HEK293 (cell line): ENCODE measurements at regions not wholly inside any gene's neighbourhood (a gene's known extent, or its start where the extent isn't known, plus 50 kb on each side); places are given as distances from the start of the nearest gene placed in this dataset.

Source experiments
- CTCF ChIA-PET: fragments of 350-600 bp; formaldehyde crosslinking; extraction: SDS; loops from one replicate; lab custom pipeline; 2021; ENCODE audit warnings: antibody characterized with exemption; lab: Yijun Ruan, JAX
- POLR2A ChIA-PET: fragments of 300-600 bp; formaldehyde crosslinking; extraction: SDS; loops from one replicate; lab custom pipeline; 2020; ENCODE audit warnings: antibody characterized with exemption, inconsistent platforms; lab: Yijun Ruan, JAX
- H3K27ac ChIP-seq: fragments of 200-500 bp; sonication (Bioruptor generic); 2 replicates; pipeline ENCODE4 v1.5.1; 2014; ENCODE audit warnings: low read depth, low read length, control low read depth, inconsistent platforms; ENCODE audit errors: extremely low read depth
- H3K36me3 ChIP-seq, 2 experiments: fragments of 200-500 bp in 1 of 2; sonication (Bioruptor generic) in 1 of 2; 1 replicate in 1 of 2; 2 replicates in 1 of 2; pipeline ENCODE4 v1.5.1; 2014 to 2017; ENCODE audit warnings: inconsistent platforms in 2 of 2, low read length in 2 of 2; ENCODE audit not compliant: control insufficient read depth in 2 of 2, insufficient read depth in 1 of 2
- H3K4me1 ChIP-seq: fragments of 200-500 bp; sonication (Bioruptor generic); 2 replicates; pipeline ENCODE4 v1.5.1; 2014; ENCODE audit warnings: mild to moderate bottlenecking, low read length, inconsistent platforms; ENCODE audit not compliant: control insufficient read depth, insufficient read depth
- H3K4me3 ChIP-seq: 2 replicates; pipeline ENCODE4 v1.5.1; 2011; ENCODE audit warnings: low read depth, mild to moderate bottlenecking, control low read depth, low read length, moderate library complexity
- H3K9me3 ChIP-seq: fragments of 200-500 bp; sonication (Bioruptor generic); 2 replicates; pipeline ENCODE4 v1.5.1; 2014; ENCODE audit warnings: low read depth, low read length, inconsistent platforms; ENCODE audit not compliant: control insufficient read depth, insufficient read depth
- EGR2 ChIP-seq: fragments of 450-650 bp; formaldehyde crosslinking; IDR thresholded peaks from 2 replicates; pipeline ENCODE4 v1.5.1; 2016; ENCODE audit warnings: low read depth, missing biosample characterization, missing genetic modification characterization
- OSR2 ChIP-seq: fragments of 450-650 bp; formaldehyde crosslinking; IDR thresholded peaks from 2 replicates; pipeline ENCODE4 v1.5.1; 2016; ENCODE audit warnings: missing biosample characterization, missing genetic modification characterization
- REPIN1 ChIP-seq: fragments of 450-650 bp; formaldehyde crosslinking; IDR thresholded peaks from 2 replicates; pipeline ENCODE4 v1.5.1; 2017; ENCODE audit warnings: missing biosample characterization, missing genetic modification characterization, low read depth
- WT1 ChIP-seq: fragments of 450-650 bp; formaldehyde crosslinking; IDR thresholded peaks from 2 replicates; pipeline ENCODE4 v1.5.1; 2016; ENCODE audit warnings: missing biosample characterization, missing genetic modification characterization
- ZBTB48 ChIP-seq: fragments of 450-650 bp; formaldehyde crosslinking; IDR thresholded peaks from 2 replicates; pipeline ENCODE4 v1.5.1; 2016; ENCODE audit warnings: missing biosample characterization, missing genetic modification characterization
- ZEB2 ChIP-seq: fragments of 450-650 bp; formaldehyde crosslinking; IDR thresholded peaks from 2 replicates; pipeline ENCODE4 v1.5.1; 2016; ENCODE audit warnings: missing biosample characterization, missing genetic modification characterization
- ZFP37 ChIP-seq: fragments of 450-650 bp; formaldehyde crosslinking; IDR thresholded peaks from 2 replicates; pipeline ENCODE4 v1.5.1; 2016; ENCODE audit warnings: missing biosample characterization, missing genetic modification characterization
- ZNF114 ChIP-seq: fragments of 450-650 bp; formaldehyde crosslinking; IDR thresholded peaks from 2 replicates; pipeline ENCODE4 v1.5.0; 2017; ENCODE audit warnings: missing biosample characterization, missing genetic modification characterization
- ZNF132 ChIP-seq: fragments of 450-650 bp; formaldehyde crosslinking; IDR thresholded peaks from 2 replicates; pipeline ENCODE4 v1.5.1; 2017; ENCODE audit warnings: missing biosample characterization, missing genetic modification characterization, borderline replicate concordance
- ZNF202 ChIP-seq: fragments of 450-650 bp; formaldehyde crosslinking; IDR thresholded peaks from 2 replicates; pipeline ENCODE4 v1.5.1; 2016; ENCODE audit warnings: missing biosample characterization, missing genetic modification characterization, borderline replicate concordance
- ZNF292 ChIP-seq: fragments of 450-650 bp; formaldehyde crosslinking; IDR thresholded peaks from 2 replicates; pipeline ENCODE4 v1.5.1; 2016; ENCODE audit warnings: low read depth, missing biosample characterization, missing genetic modification characterization, borderline replicate concordance
- ZNF324 ChIP-seq: fragments of 450-650 bp; formaldehyde crosslinking; IDR thresholded peaks from 2 replicates; pipeline ENCODE4 v1.5.1; 2016; ENCODE audit warnings: missing biosample characterization, missing genetic modification characterization
- ZNF416 ChIP-seq: fragments of 450-650 bp; formaldehyde crosslinking; IDR thresholded peaks from 2 replicates; pipeline ENCODE4 v1.5.1; 2016; ENCODE audit warnings: missing biosample characterization, missing genetic modification characterization
- ZNF423 ChIP-seq: fragments of 450-650 bp; formaldehyde crosslinking; IDR thresholded peaks from 2 replicates; pipeline ENCODE4 v1.5.1; 2016; ENCODE audit warnings: missing biosample characterization, missing genetic modification characterization
- ZNF48 ChIP-seq: fragments of 450-650 bp; formaldehyde crosslinking; IDR thresholded peaks from 2 replicates; pipeline ENCODE4 v1.5.1; 2016; ENCODE audit warnings: missing biosample characterization, missing genetic modification characterization
- ZNF510 ChIP-seq: fragments of 450-650 bp; formaldehyde crosslinking; IDR thresholded peaks from 2 replicates; pipeline ENCODE4 v1.5.1; 2018; ENCODE audit warnings: mild to moderate bottlenecking, missing genetic modification characterization, missing biosample characterization; ENCODE audit not compliant: insufficient replicate concordance
- ZNF549 ChIP-seq: fragments of 450-650 bp; IDR thresholded peaks from 2 replicates; pipeline ENCODE4 v1.5.1; 2018; ENCODE audit warnings: missing biosample characterization, missing genetic modification characterization, mild to moderate bottlenecking, inconsistent platforms, moderate library complexity
- ZNF621 ChIP-seq: fragments of 450-650 bp; formaldehyde crosslinking; IDR thresholded peaks from 2 replicates; pipeline ENCODE4 v1.5.1; 2017; ENCODE audit warnings: missing biosample characterization, missing genetic modification characterization
- TF ChIP-seq, protein P1 (sequence below): fragments of 450-650 bp; formaldehyde crosslinking; IDR thresholded peaks from 2 replicates; pipeline ENCODE4 v1.5.1; 2016; ENCODE audit warnings: missing biosample characterization, missing genetic modification characterization
- TF ChIP-seq, protein P2 (sequence below): sonication (generic); formaldehyde crosslinking; IDR thresholded peaks from 2 replicates; pipeline ENCODE4 v1.8.1; 2022; ENCODE audit warnings: mild to moderate bottlenecking, moderate library complexity, missing genetic modification reagents
- TF ChIP-seq, protein P3 (sequence below): fragments of 450-650 bp; formaldehyde crosslinking; IDR thresholded peaks from 2 replicates; pipeline ENCODE4 v1.5.1; 2016; ENCODE audit warnings: missing biosample characterization, missing genetic modification characterization

DNA sequence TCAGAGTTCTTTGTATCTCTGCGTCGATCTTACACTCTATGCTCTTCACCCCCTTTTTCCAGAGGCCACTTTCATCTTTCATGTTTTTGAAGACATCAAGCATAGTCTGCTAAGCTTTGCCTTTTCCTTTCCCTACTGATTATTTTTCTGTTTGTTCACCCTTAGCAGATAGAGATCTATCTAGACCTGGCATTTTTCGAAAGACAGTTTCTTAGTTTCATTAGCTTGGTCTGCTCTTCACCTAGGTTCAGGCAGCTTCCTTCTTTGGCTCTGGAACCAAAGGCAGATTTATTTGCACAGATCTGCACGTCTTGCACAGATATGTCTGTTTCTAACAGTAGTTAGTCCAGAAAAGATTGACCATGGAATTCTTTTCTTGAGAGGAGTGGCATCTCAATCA lies 122.7 kb upstream of the HS3ST5 start (continued):
- TF ChIP-seq ZNF292 (tag by site-specific recombination) (no peak), ZNF132 (tag by site-specific recombination) (no peak), ZNF423 (tag by site-specific recombination) (no peak), ZNF416 (tag by site-specific recombination) (no peak)
- TF ChIP-seq, protein P1, sequence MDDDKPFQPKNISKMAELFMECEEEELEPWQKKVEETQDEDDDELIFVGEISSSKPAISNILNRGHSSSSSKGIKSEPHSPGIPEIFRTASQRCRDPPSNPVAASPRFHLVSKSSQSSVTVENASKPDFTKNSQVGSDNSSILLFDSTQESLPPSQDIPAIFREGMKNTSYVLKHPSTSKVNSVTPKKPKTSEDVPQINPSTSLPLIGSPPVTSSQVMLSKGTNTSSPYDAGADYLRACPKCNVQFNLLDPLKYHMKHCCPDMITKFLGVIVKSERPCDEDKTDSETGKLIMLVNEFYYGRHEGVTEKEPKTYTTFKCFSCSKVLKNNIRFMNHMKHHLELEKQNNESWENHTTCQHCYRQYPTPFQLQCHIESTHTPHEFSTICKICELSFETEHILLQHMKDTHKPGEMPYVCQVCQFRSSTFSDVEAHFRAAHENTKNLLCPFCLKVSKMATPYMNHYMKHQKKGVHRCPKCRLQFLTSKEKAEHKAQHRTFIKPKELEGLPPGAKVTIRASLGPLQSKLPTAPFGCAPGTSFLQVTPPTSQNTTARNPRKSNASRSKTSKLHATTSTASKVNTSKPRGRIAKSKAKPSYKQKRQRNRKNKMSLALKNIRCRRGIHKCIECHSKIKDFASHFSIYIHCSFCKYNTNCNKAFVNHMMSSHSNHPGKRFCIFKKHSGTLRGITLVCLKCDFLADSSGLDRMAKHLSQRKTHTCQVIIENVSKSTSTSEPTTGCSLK (tag by site-specific recombination), result no peak
- TF ChIP-seq, all 188 proteins: peak for 0

DNA sequence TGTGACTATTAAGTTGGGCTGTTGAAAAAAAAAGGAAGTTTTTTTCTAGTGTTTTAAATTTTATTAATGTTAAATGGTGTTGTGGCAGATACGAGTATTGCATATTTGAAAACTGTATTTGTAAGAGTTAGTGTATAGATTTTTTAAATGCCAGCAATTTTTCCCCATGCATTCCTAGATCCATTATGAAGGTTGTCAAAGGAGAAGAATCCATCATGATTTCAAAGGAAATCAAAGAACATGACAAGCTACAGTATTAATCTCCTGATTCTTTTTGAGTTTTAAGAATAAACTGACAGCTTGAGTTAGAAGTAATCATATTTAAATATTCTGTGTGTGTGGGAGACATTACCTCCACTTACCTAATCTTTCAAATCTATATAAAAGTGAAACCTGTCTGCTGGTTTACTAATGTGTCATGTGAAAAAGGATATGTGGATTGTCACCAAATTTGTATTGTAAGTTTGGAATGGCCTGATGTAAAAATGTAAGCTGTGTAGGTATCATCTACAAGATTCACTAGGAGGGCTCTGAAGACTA lies 111.0 kb upstream of the HS3ST5 start:
- Histone ChIP-seq H3K36me3 (no peaks in the 10 kb centered on the region), H3K4me1 (no peaks in the 10 kb centered on the region), H3K4me3 (no peak overlapping the region), H3K9me3 (no peaks in the 10 kb centered on the region), H3K27ac (no peak overlapping the region)
- ChIA-PET CTCF (interaction anchor here (0.6 to 0.7 kb wide), 2 partner anchors 32 to 903 kb away, joined by 3 read pairs; no protein-coding TSS in a partner anchor), POLR2A (no interaction called here)
- TF ChIP-seq EGR2 (tag by site-specific recombination) (no peak), ZFP37 (tag by site-specific recombination) (no peak), ZNF510 (tag by site-specific recombination) (no peak), ZNF132 (tag by site-specific recombination) (no peak), OSR2 (tag by site-specific recombination) (no peak), ZNF114 (tag by site-specific recombination) (no peak), ZNF549 (tag by site-specific recombination) (no peak), REPIN1 (tag by site-specific recombination) (no peak)
- TF ChIP-seq, all 188 proteins: peak for 0

DNA sequence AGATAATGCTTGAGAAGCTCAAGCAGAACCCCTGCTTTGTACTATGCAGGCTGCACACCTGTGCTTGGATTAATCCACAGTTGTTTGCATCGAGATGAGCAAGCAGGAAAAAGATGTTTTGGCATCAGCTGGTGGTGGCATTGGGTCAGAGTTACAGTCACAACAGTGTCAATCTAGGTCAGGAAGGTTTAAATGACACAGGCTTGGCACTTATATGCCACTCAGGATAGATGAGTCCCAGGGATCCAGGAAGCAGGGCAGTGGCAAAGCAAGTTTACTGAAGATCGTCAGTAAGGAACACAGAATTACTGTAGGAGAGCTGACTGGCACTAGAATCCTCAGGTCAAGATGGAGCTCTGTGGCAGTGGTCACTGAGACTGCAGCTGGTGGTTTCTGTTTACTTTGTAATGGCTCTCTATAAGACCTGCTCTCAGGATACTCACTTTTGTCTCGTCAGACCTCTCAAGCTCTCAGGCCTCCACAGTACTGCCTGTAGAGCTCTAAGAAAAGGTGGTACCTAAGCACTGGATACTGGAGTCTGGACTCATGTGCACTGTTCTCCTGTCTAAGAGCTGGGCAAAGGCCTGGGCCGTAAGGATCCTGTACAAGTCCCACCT lies 110.1 kb upstream of the HS3ST5 start:
- H3K4me1 ChIP-seq, result no peaks in the 10 kb centered on the region
- no peak for TF ChIP-seq ZNF621 (tag by site-specific recombination)
- TF ChIP-seq, protein P2, sequence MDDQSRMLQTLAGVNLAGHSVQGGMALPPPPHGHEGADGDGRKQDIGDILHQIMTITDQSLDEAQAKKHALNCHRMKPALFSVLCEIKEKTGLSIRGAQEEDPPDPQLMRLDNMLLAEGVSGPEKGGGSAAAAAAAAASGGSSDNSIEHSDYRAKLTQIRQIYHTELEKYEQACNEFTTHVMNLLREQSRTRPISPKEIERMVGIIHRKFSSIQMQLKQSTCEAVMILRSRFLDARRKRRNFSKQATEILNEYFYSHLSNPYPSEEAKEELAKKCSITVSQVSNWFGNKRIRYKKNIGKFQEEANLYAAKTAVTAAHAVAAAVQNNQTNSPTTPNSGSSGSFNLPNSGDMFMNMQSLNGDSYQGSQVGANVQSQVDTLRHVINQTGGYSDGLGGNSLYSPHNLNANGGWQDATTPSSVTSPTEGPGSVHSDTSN (CRISPR knock-in tag), result no peak
- TF ChIP-seq ZBTB48 (tag by site-specific recombination), result no peak
- no peak for TF ChIP-seq ZNF510 (tag by site-specific recombination)
- TF ChIP-seq ZNF48, result no peak
- TF ChIP-seq, protein P3, sequence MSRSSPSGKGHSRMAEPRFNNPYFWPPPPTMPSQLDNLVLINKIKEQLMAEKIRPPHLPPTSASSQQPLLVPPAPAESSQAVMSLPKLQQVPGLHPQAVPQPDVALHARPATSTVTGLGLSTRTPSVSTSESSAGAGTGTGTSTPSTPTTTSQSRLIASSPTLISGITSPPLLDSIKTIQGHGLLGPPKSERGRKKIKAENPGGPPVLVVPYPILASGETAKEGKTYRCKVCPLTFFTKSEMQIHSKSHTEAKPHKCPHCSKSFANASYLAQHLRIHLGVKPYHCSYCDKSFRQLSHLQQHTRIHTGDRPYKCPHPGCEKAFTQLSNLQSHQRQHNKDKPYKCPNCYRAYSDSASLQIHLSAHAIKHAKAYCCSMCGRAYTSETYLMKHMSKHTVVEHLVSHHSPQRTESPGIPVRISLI (tag by site-specific recombination), result no peak
- no peak for TF ChIP-seq ZNF324 (tag by site-specific recombination)
- TF ChIP-seq ZNF202 (tag by site-specific recombination), result no peak
- no peak for TF ChIP-seq WT1
- TF ChIP-seq ZEB2 (tag by site-specific recombination), result no peak
- H3K27ac ChIP-seq, result no peak overlapping the region
- H3K4me3 ChIP-seq, result no peak overlapping the region
- H3K36me3 ChIP-seq, result no peaks in the 10 kb centered on the region
- POLR2A ChIA-PET, result interaction anchor here (1.5 kb wide), 1 partner anchor 110 kb away, joined by 3 read pairs; the partner anchor contains the start of gene HS3ST5
- no peaks in the 10 kb centered on the region for H3K9me3 ChIP-seq
- CTCF ChIA-PET, result interaction anchor here (0.7 kb wide), 1 partner anchor 35 kb away, joined by 3 read pairs; no protein-coding TSS in a partner anchor
